ENCODE measurements at regions not wholly inside any gene's neighbourhood (a gene's known extent, or its start where the extent isn't known, plus 50 kb on each side); places are given as distances from the start of the nearest gene placed in this dataset.

DNA sequence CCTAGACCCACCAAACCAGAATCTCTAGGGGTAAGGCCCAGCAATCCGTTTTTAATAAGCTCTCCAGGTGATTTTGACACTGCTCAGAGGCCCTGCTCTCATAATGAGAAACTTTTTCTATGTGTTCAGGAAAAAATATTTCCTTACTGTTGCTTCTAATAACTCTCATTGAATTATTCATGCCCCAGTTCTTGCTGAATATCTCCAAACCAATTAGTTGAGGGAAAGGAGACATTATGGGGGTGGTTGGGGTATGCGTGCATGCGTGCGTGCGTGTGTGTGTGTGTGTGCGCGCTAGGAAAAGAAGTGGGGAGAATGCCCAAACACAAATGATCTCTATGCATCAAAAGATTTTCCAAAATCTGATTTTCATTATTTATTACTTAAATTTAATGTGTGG is 411.4 kb downstream of the PIK3R1 start:
- no peak overlapping the region for H3K27ac ChIP-seq
- TF ChIP-seq CTCF (IDR thresholded peaks at IDR 0.05) (no peak), ZFX (IDR thresholded peaks at IDR 0.05; ENCODE audit: borderline replicate concordance) (no peak)

GRCh38 chr5:68628082-68628814 is 412.7 kb downstream of the PIK3R1 start:
- H3K27ac ChIP-seq, result no peak overlapping the region
- TF ChIP-seq ZFX (IDR thresholded peaks at IDR 0.05; ENCODE audit: borderline replicate concordance), result no peak
- no peak for TF ChIP-seq CTCF (IDR thresholded peaks at IDR 0.05)

- no peak overlapping the region for H3K27ac ChIP-seq
- TF ChIP-seq ZFX (IDR thresholded peaks at IDR 0.05; ENCODE audit: borderline replicate concordance) (no peak), CTCF (IDR thresholded peaks at IDR 0.05) (no peak)
Observed at GRCh38 chr5:68630354-68630753, 414.8 kb downstream of the PIK3R1 start.

- no peak overlapping the region for H3K27ac ChIP-seq
- no peak for TF ChIP-seq CTCF (IDR thresholded peaks at IDR 0.05)
- no peak for TF ChIP-seq ZFX (IDR thresholded peaks at IDR 0.05; ENCODE audit: borderline replicate concordance)
Observed at GRCh38 chr5:68631884-68632283, 416.3 kb downstream of the PIK3R1 start.

DNA sequence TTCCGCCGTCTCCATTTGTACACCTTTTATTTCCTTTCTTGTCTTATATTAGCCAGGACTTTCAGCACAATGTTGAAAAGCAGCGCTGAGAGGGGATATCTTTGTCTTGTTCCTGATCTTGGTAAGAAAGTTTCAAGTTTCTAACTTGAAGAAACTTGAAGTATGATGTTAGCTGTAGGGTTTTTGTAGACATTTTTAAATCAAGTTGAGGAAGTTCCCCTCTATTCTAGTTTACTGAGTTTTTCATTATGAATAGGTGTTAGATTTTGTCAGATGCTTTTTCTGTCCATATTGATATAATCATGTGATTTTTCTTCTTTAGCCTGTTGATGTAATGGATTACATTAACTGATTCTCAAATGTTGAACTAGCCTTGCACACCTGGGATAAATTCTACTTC is 425.7 kb downstream of the PIK3R1 start:
- H3K27ac ChIP-seq, result no peak overlapping the region
- TF ChIP-seq ZFX (IDR thresholded peaks at IDR 0.05; ENCODE audit: borderline replicate concordance) (no peak), CTCF (IDR thresholded peaks at IDR 0.05) (no peak)

- H3K27ac ChIP-seq, result no peak overlapping the region
- no peak for TF ChIP-seq CTCF (IDR thresholded peaks at IDR 0.05)
- TF ChIP-seq ZFX (IDR thresholded peaks at IDR 0.05; ENCODE audit: borderline replicate concordance), result no peak
Observed at GRCh38 chr5:68643064-68643463, 427.5 kb downstream of the PIK3R1 start.

DNA sequence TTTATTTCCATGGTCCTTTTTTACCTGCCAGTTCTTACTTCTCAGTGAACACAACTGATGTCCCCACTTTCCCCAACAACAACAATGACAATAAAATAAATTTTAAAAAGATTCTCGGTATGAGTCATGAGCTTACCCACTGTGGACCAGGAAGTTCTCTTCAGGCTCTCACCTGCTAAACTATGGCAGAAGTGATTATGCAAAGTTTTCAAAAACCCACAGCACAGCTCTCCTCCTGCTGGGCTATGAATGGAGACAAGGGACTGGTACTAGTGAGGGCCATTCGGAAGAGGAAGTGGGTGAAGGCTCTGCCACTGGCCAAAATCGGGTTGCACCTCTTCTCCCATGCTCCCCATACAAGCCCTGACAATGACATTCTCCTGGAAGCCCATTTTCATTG is 429.4 kb downstream of the PIK3R1 start:
- no peak overlapping the region for H3K27ac ChIP-seq
- TF ChIP-seq CTCF (IDR thresholded peaks at IDR 0.05) (no peak), ZFX (IDR thresholded peaks at IDR 0.05; ENCODE audit: borderline replicate concordance) (no peak)
